Ishikawa (cell line): ENCODE measurements at regions not wholly inside any gene's neighbourhood (a gene's known extent, or its start where the extent isn't known, plus 50 kb on each side); places are given as distances from the start of the nearest gene placed in this dataset.

ENCODE experiments used
- CEBPB ChIP-seq: IDR thresholded peaks from 2 replicates; pipeline ENCODE4 v1.6.1; 2012
- EGR1 ChIP-seq: IDR thresholded peaks from 2 replicates; pipeline ENCODE4 v1.6.1; 2012
- FOXM1 ChIP-seq: IDR thresholded peaks from 2 replicates; pipeline ENCODE4 v1.6.1; 2012; ENCODE audit warnings: low read depth, borderline replicate concordance
- NFIC ChIP-seq: IDR thresholded peaks from 2 replicates; pipeline ENCODE4 v1.6.1; 2012
- TAF1 ChIP-seq: IDR thresholded peaks from 2 replicates; pipeline ENCODE4 v1.6.1; 2012; ENCODE audit warnings: low read depth, mild to moderate bottlenecking
- TCF12 ChIP-seq: IDR thresholded peaks from 2 replicates; pipeline ENCODE4 v1.6.1; 2012; ENCODE audit warnings: low read depth
- TEAD4 ChIP-seq: IDR thresholded peaks from 2 replicates; pipeline ENCODE4 v1.6.1; 2012
- YY1 ChIP-seq: IDR thresholded peaks from 2 replicates; pipeline ENCODE4 v1.6.1; 2012; ENCODE audit warnings: low read depth
- ZBTB7A ChIP-seq: IDR thresholded peaks from 2 replicates; pipeline ENCODE4 v1.6.1; 2012; ENCODE audit warnings: low read depth
- TF ChIP-seq, protein P1 (sequence below): IDR thresholded peaks from 2 replicates; pipeline ENCODE4 v1.6.1; 2012; ENCODE audit warnings: low read depth, mild to moderate bottlenecking
- TF ChIP-seq, protein P2 (sequence below): IDR thresholded peaks from 2 replicates; pipeline ENCODE4 v1.6.1; 2012

- TF ChIP-seq CEBPB (no peak), NFIC (no peak), EGR1 (no peak)
- TF ChIP-seq, protein P1, sequence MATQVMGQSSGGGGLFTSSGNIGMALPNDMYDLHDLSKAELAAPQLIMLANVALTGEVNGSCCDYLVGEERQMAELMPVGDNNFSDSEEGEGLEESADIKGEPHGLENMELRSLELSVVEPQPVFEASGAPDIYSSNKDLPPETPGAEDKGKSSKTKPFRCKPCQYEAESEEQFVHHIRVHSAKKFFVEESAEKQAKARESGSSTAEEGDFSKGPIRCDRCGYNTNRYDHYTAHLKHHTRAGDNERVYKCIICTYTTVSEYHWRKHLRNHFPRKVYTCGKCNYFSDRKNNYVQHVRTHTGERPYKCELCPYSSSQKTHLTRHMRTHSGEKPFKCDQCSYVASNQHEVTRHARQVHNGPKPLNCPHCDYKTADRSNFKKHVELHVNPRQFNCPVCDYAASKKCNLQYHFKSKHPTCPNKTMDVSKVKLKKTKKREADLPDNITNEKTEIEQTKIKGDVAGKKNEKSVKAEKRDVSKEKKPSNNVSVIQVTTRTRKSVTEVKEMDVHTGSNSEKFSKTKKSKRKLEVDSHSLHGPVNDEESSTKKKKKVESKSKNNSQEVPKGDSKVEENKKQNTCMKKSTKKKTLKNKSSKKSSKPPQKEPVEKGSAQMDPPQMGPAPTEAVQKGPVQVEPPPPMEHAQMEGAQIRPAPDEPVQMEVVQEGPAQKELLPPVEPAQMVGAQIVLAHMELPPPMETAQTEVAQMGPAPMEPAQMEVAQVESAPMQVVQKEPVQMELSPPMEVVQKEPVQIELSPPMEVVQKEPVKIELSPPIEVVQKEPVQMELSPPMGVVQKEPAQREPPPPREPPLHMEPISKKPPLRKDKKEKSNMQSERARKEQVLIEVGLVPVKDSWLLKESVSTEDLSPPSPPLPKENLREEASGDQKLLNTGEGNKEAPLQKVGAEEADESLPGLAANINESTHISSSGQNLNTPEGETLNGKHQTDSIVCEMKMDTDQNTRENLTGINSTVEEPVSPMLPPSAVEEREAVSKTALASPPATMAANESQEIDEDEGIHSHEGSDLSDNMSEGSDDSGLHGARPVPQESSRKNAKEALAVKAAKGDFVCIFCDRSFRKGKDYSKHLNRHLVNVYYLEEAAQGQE, result no peak
Observed at GRCh38 chr13:40504641-40505040, 161.8 kb downstream of the FOXO1 start.

- no peak for TF ChIP-seq YY1
- no peak for TF ChIP-seq TCF12
- TF ChIP-seq, protein P2, sequence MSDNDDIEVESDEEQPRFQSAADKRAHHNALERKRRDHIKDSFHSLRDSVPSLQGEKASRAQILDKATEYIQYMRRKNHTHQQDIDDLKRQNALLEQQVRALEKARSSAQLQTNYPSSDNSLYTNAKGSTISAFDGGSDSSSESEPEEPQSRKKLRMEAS, result no peak
- TF ChIP-seq FOXM1, result no peak
- no peak for TF ChIP-seq ZBTB7A
- TF ChIP-seq TAF1, result no peak
- no peak for TF ChIP-seq EGR1
- TF ChIP-seq, protein P1, result no peak
- TF ChIP-seq NFIC, result no peak
- no peak for TF ChIP-seq TEAD4
Observed at GRCh38 chr13:40505196-40505595, 161.2 kb downstream of the FOXO1 start.
